ENCODE measurements at regions not wholly inside any gene's neighbourhood (a gene's known extent, or its start where the extent isn't known, plus 50 kb on each side); places are given as distances from the start of the nearest gene placed in this dataset.

DNA sequence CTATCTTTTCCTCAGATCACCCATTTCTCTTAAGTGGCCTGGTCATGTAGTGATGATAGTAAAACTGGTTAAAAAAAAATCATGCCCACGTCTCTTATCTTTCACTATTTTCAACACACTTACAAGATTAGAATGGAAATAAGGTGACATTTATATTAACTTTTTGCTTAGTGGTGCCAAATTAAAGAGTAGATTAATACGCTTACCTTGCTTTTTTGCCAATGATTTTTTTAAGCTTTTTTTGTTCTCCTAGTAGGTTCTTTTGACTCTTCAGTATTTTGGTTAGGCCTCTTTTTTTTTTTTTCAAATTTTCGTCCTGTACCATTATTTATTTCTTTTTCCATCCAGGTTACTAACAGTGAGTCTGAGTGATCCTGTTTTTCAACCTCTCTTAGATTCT lies 147.9 kb downstream of the PTCSC3 start:
- DNase-seq (ENCODE audit: low read depth in 2 of 2) = no peak

- no peak for DNase-seq (ENCODE audit: low read depth in 2 of 2)
These were observed 148.3 kb downstream of the PTCSC3 start for GRCh38 chr14:36028218-36028617.

DNA sequence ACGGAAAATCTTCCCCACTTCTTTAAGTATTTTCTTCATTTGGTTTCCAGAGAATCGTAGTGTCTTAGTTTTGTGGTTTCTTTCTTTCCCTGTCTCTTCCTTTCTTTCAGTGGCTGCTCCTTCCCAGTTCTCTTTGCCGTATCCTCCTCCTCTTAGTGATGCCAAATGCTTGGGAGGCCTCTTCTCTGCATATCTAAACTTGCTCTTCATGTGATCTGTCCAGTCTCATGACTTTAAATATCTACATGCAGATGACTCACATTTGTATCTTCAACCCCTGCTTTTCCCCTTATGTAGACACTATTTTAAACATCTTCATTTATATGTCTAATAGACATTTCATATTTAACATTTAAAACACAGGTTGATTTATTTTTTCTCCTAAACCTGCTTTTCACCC lies 149.2 kb downstream of the PTCSC3 start:
- DNase-seq (ENCODE audit: low read depth in 2 of 2) = no peak

DNA sequence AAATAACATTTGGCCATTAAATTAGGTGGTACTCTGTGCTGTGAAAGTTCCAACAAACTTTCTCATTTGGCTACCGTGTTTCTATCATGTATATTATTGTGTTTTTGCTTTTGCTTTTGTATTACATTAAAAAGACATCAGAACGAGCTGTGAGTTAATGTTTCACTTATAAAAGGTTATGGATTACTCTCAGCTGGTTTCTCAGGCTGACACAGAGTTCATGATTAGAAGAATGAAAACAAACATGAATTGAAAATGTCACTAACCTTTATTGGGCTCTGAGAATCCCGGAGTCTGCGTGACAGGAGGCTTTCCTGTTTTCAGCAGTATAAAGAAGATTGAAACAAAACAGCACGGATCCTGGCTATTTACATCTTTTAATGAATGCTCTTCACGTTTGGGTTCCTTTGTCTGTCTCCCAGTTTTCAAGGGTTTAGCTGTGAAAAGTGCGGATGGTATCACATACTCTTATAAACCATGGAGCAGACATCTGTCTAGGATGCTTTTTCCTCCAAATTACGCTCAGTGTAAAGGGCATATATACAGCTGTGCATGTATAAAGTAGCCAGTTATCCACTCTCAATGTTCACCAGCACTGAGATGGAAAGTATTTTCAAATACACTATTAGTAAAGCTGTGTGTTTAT lies 153.6 kb downstream of the PTCSC3 start:
- no peak for DNase-seq (ENCODE audit: low read depth in 2 of 2)

GRCh38 chr14:36021591-36022320 lies 154.8 kb downstream of the PTCSC3 start:
- DNase-seq (ENCODE audit: low read depth in 2 of 2) = no peak

- no peak for DNase-seq (ENCODE audit: low read depth in 2 of 2)
These were observed 155.5 kb downstream of the PTCSC3 start for GRCh38 chr14:36021030-36021422.

DNA sequence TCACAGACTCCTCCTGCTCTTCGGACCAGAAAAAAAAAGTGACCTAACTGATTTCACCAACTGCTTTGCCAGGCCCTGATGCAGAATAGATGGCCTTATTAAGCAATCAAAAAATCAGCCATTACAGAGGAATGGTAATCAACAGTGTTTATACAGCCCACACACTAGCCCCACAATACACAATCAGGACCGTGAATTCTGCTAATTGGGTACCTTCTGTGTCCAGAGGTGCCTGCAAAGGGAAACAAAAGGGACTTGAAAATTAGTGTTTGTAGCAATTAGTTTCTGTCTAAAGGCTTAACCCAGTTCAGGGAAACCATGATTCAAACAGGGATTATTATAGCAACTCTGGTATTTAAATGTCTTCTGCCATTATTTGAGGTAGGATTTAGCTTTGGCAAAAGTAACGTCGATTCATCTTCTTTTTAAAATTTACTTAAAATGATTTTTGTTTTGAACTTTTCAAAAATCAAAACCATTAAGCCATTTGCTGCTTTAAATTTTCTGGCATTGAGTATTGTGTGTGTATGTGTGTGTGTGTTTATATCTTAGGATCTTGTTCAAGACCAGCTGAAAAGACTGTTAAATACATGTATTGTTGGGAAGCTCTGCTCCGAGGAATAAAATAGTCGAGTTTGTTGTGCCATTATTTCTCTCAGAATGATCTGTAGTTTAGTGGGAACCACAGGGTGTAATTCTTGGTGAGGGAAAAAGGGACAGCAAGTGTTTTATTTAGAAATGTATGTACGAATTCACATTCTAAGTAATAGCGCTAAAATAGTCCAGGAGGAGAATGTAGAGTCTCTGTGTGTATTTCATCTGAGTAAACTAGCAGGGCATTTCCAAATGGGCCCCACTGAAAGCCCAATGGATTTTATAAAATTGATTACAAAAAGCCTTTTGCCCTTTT lies 156.1 kb downstream of the PTCSC3 start:
- DNase-seq (ENCODE audit: low read depth in 2 of 2) = no peak

DNA sequence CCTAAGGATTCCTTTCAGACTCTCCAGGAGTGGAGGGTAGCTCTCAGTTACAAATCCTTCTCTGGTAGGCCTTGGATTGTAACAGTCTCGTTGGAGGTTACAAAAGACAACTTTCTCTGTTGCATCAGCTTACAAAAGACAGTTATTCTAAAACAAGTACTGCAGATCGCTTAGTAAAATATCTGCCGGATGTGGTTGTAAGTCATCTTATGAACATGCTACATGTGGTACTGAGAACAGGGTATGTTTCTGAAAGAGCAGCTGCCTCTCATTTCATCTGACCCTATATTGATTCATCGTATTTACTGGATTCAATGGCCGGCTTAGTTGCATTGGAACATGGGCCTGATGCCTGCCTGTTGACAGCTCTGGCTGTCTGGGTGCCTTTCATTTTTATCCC lies 157.4 kb downstream of the PTCSC3 start:
- no peak for DNase-seq (ENCODE audit: low read depth in 2 of 2)

DNA sequence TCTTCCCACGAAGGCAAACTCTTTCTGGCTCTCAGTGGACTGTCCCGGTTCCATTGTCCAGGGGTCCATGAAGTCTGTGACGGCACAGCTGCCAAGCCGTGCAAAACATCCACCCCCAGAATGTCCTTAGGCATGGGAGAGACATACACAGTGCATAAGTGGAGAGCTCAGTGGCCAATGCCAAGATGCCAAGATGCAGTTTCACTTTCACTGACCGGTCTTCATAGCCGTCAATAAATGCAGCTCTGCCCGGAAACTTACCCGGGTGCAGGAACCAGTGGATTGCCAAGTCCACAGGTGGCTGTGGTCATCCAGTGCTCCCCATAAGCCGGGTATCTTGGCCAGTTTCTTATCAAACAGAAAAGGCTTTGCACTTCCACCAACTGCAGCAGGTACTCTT lies 162.3 kb downstream of the PTCSC3 start:
- no peak for DNase-seq (ENCODE audit: low read depth in 2 of 2)

GRCh38 chr14:36013483-36013882 lies 163.0 kb downstream of the PTCSC3 start:
- DNase-seq (ENCODE audit: low read depth in 2 of 2) = no peak

GRCh38 chr14:36012621-36013020 lies 163.9 kb downstream of the PTCSC3 start:
- DNase-seq (ENCODE audit: low read depth in 2 of 2) = no peak

- DNase-seq (ENCODE audit: low read depth in 2 of 2) = no peak
These were observed 166.9 kb downstream of the PTCSC3 start for GRCh38 chr14:36009643-36010042.

DNA sequence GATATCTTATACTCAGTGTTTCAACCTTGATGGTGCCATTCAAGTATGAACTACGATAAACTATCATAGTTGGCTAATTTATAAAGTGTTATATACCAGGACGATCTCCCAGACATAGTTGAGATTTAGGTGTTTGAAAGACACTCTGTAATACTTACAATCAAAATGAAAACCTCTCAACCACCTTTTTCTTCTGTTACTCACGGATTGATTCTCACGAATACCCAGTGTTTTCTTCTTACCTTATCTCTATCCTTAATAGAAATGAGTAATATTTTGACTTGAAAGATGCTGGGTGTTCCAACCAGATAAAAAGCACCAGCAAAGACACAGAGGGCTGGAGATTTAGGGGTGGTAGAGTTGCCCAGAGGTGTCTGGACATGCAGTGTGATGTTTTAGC lies 169.9 kb downstream of the PTCSC3 start:
- DNase-seq (ENCODE audit: low read depth in 2 of 2) = no peak

- DNase-seq (ENCODE audit: low read depth in 2 of 2) = no peak
These were observed 170.9 kb downstream of the PTCSC3 start for GRCh38 chr14:36005670-36006069.

DNA sequence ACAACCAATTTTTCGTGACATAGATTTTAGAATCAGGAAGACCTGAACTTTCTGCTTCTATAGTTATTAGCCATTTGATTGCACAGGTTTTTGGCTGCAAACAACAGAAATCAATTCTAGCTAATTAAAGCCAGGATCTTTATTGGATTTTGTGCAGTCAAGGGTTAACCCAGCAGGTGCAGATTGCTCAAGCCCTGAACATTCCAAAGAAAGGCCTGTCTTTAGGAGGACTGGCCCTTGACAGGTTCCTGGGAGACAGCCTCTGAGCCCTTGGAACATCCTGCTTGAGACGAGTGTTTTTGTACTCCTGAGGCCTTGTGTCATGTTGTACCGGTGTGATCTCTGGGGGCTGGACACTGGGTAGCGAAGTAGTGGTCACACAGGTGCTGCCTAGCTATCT lies 174.6 kb downstream of the PTCSC3 start:
- no peak for DNase-seq (ENCODE audit: low read depth in 2 of 2)

DNA sequence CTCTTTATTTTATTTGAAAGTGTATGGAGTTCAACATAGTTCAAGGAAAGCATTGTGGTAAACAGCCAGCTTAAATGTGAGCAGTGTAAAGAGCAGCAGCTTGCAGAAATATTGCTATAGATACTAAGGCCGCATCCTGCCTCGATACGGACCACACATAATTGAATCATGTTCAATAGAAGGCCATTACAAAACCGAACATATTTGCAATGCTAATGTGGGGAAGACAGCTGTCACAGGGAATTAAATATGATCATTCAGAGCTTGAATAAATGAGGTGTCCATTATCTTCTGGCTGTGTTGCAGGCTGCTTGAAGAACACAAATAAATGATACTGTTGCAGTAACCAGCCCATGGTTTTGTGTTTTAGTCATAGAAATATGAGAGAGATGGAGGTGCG lies 173.2 kb downstream of the BRMS1L start:
- DNase-seq (ENCODE audit: low read depth in 2 of 2) = no peak

- no peak for DNase-seq (ENCODE audit: low read depth in 2 of 2)
These were observed 172.2 kb downstream of the BRMS1L start for GRCh38 chr14:35998303-35998702.

DNA sequence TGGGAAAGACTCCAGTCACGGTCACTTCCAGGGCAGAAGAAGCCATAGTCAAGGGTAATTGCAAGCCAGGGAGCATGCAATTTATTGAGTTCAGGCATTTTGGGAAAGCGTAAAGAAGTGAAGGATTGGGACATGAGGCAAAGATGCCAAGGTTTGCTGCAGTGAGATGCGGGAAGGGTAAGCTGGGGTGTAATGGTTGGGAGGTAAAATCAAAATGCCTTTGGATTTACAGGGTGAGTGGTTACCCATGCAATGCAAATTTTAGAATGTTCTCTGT lies 167.5 kb downstream of the BRMS1L start:
- no peak for DNase-seq (ENCODE audit: low read depth in 2 of 2)

GRCh38 chr14:35992816-35993683 lies 166.9 kb downstream of the BRMS1L start:
- DNase-seq (ENCODE audit: low read depth in 2 of 2) = no peak

- no peak for DNase-seq (ENCODE audit: low read depth in 2 of 2)
These were observed 165.2 kb downstream of the BRMS1L start for GRCh38 chr14:35991356-35991755.

GRCh38 chr14:35989736-35990135 lies 163.6 kb downstream of the BRMS1L start:
- DNase-seq (ENCODE audit: low read depth in 2 of 2) = no peak
